B cell (primary cell): ENCODE measurements at regions not wholly inside any gene's neighbourhood (a gene's known extent, or its start where the extent isn't known, plus 50 kb on each side); places are given as distances from the start of the nearest gene placed in this dataset.

Experiments
- ATAC-seq: fragments of 200-7000 bp; cut with Tn5 transposase; one replicate; pipeline ENCODE4 v1.10.0; 2021; ENCODE audit warnings: low read depth, mild to moderate bottlenecking, moderate number of reproducible peaks, moderate library complexity
- CTCF ChIA-PET: fragments of 350-600 bp; sonication (Branson Sonifier 250); formaldehyde crosslinking; loops from one replicate; lab custom pipeline; 2021; ENCODE audit warnings: antibody characterized with exemption, inconsistent platforms; lab: Charles Lee
- POLR2A ChIA-PET: fragments of 350-600 bp; sonication (Branson Sonifier 250); formaldehyde crosslinking; loops from one replicate; lab custom pipeline; 2021; ENCODE audit warnings: antibody characterized with exemption; lab: Charles Lee
- DNase-seq: peaks from one replicate; pipeline ENCODE4 v3.0.0; 2013
- H2AFZ ChIP-seq: 2 replicates; pipeline ENCODE4 v1.6.1; 2012; ENCODE audit warnings: mild to moderate bottlenecking, low read depth, low read length; ENCODE audit not compliant: insufficient read depth, poor library complexity, severe bottlenecking
- H3K27ac ChIP-seq, 2 donors: 1 replicate in 1 of 2; 2 replicates in 1 of 2; pipeline ENCODE4 v1.5.1; 2012 to 2013; ENCODE audit warnings: low read length in 2 of 2, mild to moderate bottlenecking in 2 of 2, moderate library complexity in 1 of 2
- H3K27me3 ChIP-seq, 4 experiments: fragments of 200-600 bp in 1 of 4; sonication (generic) in 1 of 4; replicated peaks in 1 of 4; 1 replicate in 2 of 4; 2 replicates in 2 of 4; pipeline versions ENCODE4 v1.6.1 to v1.7.0; 2013 to 2016; ENCODE audit warnings: low read length in 3 of 4, mild to moderate bottlenecking in 2 of 4, mixed read lengths in 1 of 4, moderate library complexity in 1 of 4; ENCODE audit not compliant: insufficient read depth in 4 of 4, control insufficient read depth in 3 of 4; ENCODE audit errors: control extremely low read depth in 1 of 4
- H3K36me3 ChIP-seq, 2 experiments: replicated peaks in 1 of 2; 1 replicate in 1 of 2; 2 replicates in 1 of 2; pipeline versions ENCODE4 v1.6.1 to v1.7.1; 2013; ENCODE audit warnings: low read length in 1 of 2; ENCODE audit not compliant: insufficient read depth in 2 of 2, control insufficient read depth in 1 of 2; ENCODE audit errors: control extremely low read depth in 1 of 2, extremely low read depth in 1 of 2
- H3K4me1 ChIP-seq, 2 donors: fragments of 200-600 bp in 1 of 2; sonication (generic) in 1 of 2; 1 replicate in 1 of 2; 2 replicates in 1 of 2; pipeline versions ENCODE4 v1.5.1 to v1.6.1; 2013 to 2017; ENCODE audit warnings: low read length in 2 of 2; ENCODE audit not compliant: control insufficient read depth in 2 of 2, insufficient read depth in 2 of 2
- H3K4me2 ChIP-seq: replicated peaks from 2 replicates; pipeline ENCODE3; 2012; ENCODE audit warnings: mild to moderate bottlenecking, low read depth, low read length; ENCODE audit not compliant: poor library complexity, severe bottlenecking
- H3K4me3 ChIP-seq, 5 experiments: fragments of 200-600 bp in 1 of 5; sonication (generic) in 1 of 5; 1 replicate in 3 of 5; 2 replicates in 2 of 5; pipeline versions ENCODE4 v1.5.1 to v1.7.0; 2011 to 2016; ENCODE audit warnings: low read length in 4 of 5, mild to moderate bottlenecking in 4 of 5, low read depth in 2 of 5, control low read depth in 1 of 5, moderate library complexity in 1 of 5; ENCODE audit not compliant: insufficient read depth in 1 of 5; ENCODE audit errors: control extremely low read depth in 1 of 5, extremely low read depth in 1 of 5
- H3K79me2 ChIP-seq: fragments of 200-600 bp; sonication (generic); one replicate; pipeline ENCODE4 v1.6.0; 2016; ENCODE audit warnings: low read length; ENCODE audit not compliant: control insufficient read depth, insufficient read depth
- H3K9ac ChIP-seq: fragments of 200-600 bp; sonication (generic); 2 replicates; pipeline ENCODE4 v1.6.1; 2017; ENCODE audit warnings: mild to moderate bottlenecking, low read length, moderate library complexity
- H3K9me3 ChIP-seq, 3 donors: one replicate each; pipeline versions ENCODE4 v1.6.1 to v1.7.1; 2013; ENCODE audit warnings: low read length in 2 of 3; ENCODE audit not compliant: control insufficient read depth in 2 of 3, insufficient read depth in 1 of 3; ENCODE audit errors: control extremely low read depth in 1 of 3
- H4K20me1 ChIP-seq: 2 replicates; pipeline ENCODE4 v1.6.0; 2012; ENCODE audit warnings: mild to moderate bottlenecking, low read length; ENCODE audit not compliant: insufficient read depth, control insufficient read depth, poor library complexity, severe bottlenecking
- H3K27ac Mint-ChIP-seq: one replicate; pipeline ENCODE4 v1.8.0; 2021; ENCODE audit warnings: mixed read lengths
- H3K27me3 Mint-ChIP-seq: one replicate; pipeline ENCODE4 v1.8.0; 2021; ENCODE audit warnings: mixed read lengths
- H3K4me1 Mint-ChIP-seq: one replicate; pipeline ENCODE4 v1.8.0; 2021; ENCODE audit warnings: mixed read lengths
- H3K4me3 Mint-ChIP-seq: one replicate; pipeline ENCODE4 v1.8.0; 2021; ENCODE audit warnings: mixed read lengths
- H3K9me3 Mint-ChIP-seq: one replicate; pipeline ENCODE4 v1.8.0; 2022; ENCODE audit warnings: mixed read lengths; ENCODE audit not compliant: insufficient read depth
- CTCF ChIP-seq: fragments of 200-600 bp; IDR thresholded peaks from one replicate; pipeline ENCODE4 v1.8.0; 2022; ENCODE audit warnings: antibody characterized with exemption, mild to moderate bottlenecking
- EZH2 ChIP-seq: IDR thresholded peaks from 2 replicates; pipeline ENCODE4 v1.6.1; 2012; ENCODE audit warnings: borderline replicate concordance, low read depth, mild to moderate bottlenecking, moderate library complexity, low read length; ENCODE audit not compliant: insufficient read depth, poor library complexity, severe bottlenecking
- WGBS: methylation state at CpG from one replicate; pipeline ENCODE4 v1.1.5; 2013; ENCODE audit warnings: missing lambda C conversion rate; ENCODE audit not compliant: insufficient coverage; 5-methylcytosine and 5-hydroxymethylcytosine counted together
- intact Hi-C: fragments of 100-400 bp; cut with micrococcal nuclease; formaldehyde crosslinking; loops from one replicate; pipeline ENCODE4 v1.10.0; 2022

- ATAC-seq (no peak), DNase-seq (no peak)
- Mint-ChIP-seq H3K9me3 (peaks cover 2% of the 10 kb centered on the region), H3K27me3 (no peaks in the 10 kb centered on the region), H3K4me3 (no peak overlapping the region), H3K4me1 (no peaks in the 10 kb centered on the region), H3K27ac (no peak overlapping the region)
- no CpG with 5 or more reads among the region's 5 CpGs for WGBS
- Histone ChIP-seq H3K9ac (no peak overlapping the region), H3K36me3 (no peaks in the 10 kb centered on the region), H3K79me2 (no peaks in the 10 kb centered on the region), H2AFZ (no peak overlapping the region), H3K4me1 (no peaks in the 10 kb centered on the region), H3K9me3 (no peaks in the 10 kb centered on the region), H3K27ac (no peak overlapping the region), H3K4me3 (no peak overlapping the region), H4K20me1 (no peaks in the 10 kb centered on the region), H3K4me2 (no peak overlapping the region), H3K27me3 (no peaks in the 10 kb centered on the region)
- POLR2A ChIA-PET: no interaction called here
- intact Hi-C loops: no loop called here
- TF ChIP-seq EZH2 (no peak), CTCF (no peak)
- CTCF ChIA-PET: no interaction called here
Observed at GRCh38 chr21:17964199-17964598, 145.0 kb upstream of the C21orf91 start.

- H3K4me2 ChIP-seq: no peak overlapping the region
- H3K9ac ChIP-seq: no peak overlapping the region
- no peak overlapping the region for H3K27ac Mint-ChIP-seq
- intact Hi-C loops: no loop called here
- ChIA-PET CTCF (no interaction called here), POLR2A (no interaction called here)
- DNase-seq: no peak
- H3K4me3 Mint-ChIP-seq: no peak overlapping the region
- H3K9me3 ChIP-seq: no peaks in the 10 kb centered on the region
- no peaks in the 10 kb centered on the region for H4K20me1 ChIP-seq
- ATAC-seq: no peak
- no peaks in the 10 kb centered on the region for H3K4me1 ChIP-seq
- H3K9me3 Mint-ChIP-seq: peaks cover 5% of the 10 kb centered on the region
- no peaks in the 10 kb centered on the region for H3K79me2 ChIP-seq
- H3K27me3 Mint-ChIP-seq: no peaks in the 10 kb centered on the region
- no peaks in the 10 kb centered on the region for H3K27me3 ChIP-seq
- no peak overlapping the region for H3K4me3 ChIP-seq
- H3K27ac ChIP-seq: no peak overlapping the region
- no peaks in the 10 kb centered on the region for H3K36me3 ChIP-seq
- WGBS: 100% methylated on average over 1 of the region's 2 CpGs
- no peak overlapping the region for H2AFZ ChIP-seq
- TF ChIP-seq CTCF (no peak), EZH2 (no peak)
- no peaks in the 10 kb centered on the region for H3K4me1 Mint-ChIP-seq
Observed at GRCh38 chr21:17950591-17950990, 131.4 kb upstream of the C21orf91 start.
